H1 (cell line): ENCODE measurements at regions not wholly inside any gene's neighbourhood (a gene's known extent, or its start where the extent isn't known, plus 50 kb on each side); places are given as distances from the start of the nearest gene placed in this dataset.

Experiments used
- CBX5 ChIP-seq: fragments of 300-800, 300-1000 bp; sonication (generic); IDR thresholded peaks from 2 replicates; pipeline ENCODE4 v1.7.1; 2016; ENCODE audit warnings: antibody characterized with exemption, low read length, low read depth
- SP4 ChIP-seq: IDR thresholded peaks from 2 replicates; pipeline ENCODE4 v1.6.1; 2012; ENCODE audit warnings: low read length, inconsistent platforms
- TF ChIP-seq, protein P1 (sequence below): fragments of 300-600 bp; sonication (generic); IDR thresholded peaks from 2 replicates; pipeline ENCODE4 v1.7.1; 2012; ENCODE audit warnings: low read length, moderate library complexity, mild to moderate bottlenecking, inconsistent platforms; ENCODE audit not compliant: insufficient replicate concordance

DNA sequence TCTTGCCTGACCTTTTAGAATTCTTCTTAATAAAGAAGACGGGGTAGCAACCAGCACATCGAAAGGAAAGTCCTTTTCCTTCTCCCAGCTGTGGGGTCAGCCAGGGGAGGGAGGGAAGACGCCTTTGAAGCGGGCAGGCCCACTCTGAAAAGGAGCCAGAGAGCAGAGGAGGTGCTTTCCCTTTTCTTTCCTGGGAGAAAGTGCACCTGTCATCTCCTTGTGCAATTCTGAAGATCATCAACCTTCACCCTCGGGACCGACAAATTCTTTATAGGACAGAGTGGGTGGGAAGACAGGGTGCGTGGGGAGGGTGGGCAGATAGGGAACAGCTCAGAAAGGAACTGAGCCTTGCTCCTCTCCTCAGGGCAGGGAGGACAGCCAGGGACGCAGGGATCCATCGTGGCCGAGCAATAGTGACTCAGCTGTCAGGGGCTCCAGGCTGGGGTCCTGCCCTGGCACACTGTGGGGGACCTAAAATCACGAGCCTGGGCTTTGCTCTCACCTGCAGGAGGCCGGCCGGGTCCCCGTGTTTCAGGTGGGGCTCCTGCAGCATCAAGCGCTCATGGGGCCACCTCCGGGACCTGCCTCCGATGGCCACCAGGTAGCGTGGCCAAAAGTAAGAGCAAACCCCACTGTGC is 141.0 kb downstream of the OLFM1 start (continued):
- TF ChIP-seq, protein P1, sequence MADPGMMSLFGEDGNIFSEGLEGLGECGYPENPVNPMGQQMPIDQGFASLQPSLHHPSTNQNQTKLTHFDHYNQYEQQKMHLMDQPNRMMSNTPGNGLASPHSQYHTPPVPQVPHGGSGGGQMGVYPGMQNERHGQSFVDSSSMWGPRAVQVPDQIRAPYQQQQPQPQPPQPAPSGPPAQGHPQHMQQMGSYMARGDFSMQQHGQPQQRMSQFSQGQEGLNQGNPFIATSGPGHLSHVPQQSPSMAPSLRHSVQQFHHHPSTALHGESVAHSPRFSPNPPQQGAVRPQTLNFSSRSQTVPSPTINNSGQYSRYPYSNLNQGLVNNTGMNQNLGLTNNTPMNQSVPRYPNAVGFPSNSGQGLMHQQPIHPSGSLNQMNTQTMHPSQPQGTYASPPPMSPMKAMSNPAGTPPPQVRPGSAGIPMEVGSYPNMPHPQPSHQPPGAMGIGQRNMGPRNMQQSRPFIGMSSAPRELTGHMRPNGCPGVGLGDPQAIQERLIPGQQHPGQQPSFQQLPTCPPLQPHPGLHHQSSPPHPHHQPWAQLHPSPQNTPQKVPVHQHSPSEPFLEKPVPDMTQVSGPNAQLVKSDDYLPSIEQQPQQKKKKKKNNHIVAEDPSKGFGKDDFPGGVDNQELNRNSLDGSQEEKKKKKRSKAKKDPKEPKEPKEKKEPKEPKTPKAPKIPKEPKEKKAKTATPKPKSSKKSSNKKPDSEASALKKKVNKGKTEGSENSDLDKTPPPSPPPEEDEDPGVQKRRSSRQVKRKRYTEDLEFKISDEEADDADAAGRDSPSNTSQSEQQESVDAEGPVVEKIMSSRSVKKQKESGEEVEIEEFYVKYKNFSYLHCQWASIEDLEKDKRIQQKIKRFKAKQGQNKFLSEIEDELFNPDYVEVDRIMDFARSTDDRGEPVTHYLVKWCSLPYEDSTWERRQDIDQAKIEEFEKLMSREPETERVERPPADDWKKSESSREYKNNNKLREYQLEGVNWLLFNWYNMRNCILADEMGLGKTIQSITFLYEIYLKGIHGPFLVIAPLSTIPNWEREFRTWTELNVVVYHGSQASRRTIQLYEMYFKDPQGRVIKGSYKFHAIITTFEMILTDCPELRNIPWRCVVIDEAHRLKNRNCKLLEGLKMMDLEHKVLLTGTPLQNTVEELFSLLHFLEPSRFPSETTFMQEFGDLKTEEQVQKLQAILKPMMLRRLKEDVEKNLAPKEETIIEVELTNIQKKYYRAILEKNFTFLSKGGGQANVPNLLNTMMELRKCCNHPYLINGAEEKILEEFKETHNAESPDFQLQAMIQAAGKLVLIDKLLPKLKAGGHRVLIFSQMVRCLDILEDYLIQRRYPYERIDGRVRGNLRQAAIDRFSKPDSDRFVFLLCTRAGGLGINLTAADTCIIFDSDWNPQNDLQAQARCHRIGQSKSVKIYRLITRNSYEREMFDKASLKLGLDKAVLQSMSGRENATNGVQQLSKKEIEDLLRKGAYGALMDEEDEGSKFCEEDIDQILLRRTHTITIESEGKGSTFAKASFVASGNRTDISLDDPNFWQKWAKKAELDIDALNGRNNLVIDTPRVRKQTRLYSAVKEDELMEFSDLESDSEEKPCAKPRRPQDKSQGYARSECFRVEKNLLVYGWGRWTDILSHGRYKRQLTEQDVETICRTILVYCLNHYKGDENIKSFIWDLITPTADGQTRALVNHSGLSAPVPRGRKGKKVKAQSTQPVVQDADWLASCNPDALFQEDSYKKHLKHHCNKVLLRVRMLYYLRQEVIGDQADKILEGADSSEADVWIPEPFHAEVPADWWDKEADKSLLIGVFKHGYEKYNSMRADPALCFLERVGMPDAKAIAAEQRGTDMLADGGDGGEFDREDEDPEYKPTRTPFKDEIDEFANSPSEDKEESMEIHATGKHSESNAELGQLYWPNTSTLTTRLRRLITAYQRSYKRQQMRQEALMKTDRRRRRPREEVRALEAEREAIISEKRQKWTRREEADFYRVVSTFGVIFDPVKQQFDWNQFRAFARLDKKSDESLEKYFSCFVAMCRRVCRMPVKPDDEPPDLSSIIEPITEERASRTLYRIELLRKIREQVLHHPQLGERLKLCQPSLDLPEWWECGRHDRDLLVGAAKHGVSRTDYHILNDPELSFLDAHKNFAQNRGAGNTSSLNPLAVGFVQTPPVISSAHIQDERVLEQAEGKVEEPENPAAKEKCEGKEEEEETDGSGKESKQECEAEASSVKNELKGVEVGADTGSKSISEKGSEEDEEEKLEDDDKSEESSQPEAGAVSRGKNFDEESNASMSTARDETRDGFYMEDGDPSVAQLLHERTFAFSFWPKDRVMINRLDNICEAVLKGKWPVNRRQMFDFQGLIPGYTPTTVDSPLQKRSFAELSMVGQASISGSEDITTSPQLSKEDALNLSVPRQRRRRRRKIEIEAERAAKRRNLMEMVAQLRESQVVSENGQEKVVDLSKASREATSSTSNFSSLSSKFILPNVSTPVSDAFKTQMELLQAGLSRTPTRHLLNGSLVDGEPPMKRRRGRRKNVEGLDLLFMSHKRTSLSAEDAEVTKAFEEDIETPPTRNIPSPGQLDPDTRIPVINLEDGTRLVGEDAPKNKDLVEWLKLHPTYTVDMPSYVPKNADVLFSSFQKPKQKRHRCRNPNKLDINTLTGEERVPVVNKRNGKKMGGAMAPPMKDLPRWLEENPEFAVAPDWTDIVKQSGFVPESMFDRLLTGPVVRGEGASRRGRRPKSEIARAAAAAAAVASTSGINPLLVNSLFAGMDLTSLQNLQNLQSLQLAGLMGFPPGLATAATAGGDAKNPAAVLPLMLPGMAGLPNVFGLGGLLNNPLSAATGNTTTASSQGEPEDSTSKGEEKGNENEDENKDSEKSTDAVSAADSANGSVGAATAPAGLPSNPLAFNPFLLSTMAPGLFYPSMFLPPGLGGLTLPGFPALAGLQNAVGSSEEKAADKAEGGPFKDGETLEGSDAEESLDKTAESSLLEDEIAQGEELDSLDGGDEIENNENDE, result no peak
- TF ChIP-seq SP4 (no peak), CBX5 (no peak)
- TF ChIP-seq, all 59 proteins: peak for 0
